Endothelial cell of hepatic sinusoid (primary cell): ENCODE measurements at regions not wholly inside any gene's neighbourhood (a gene's known extent, or its start where the extent isn't known, plus 50 kb on each side); places are given as distances from the start of the nearest gene placed in this dataset.

ENCODE experiments used
- in situ Hi-C: cut with HindIII; loops from 2 replicates; pipeline ENCODE4 v1.10.0; 2017; ENCODE audit warnings: low sequenced_read_pairs

- in situ Hi-C loops: no loop called here
Measured at GRCh38 chr16:80862160-80862705, 57.8 kb upstream of the CDYL2 start.
